ENCODE measurements at regions not wholly inside any gene's neighbourhood (a gene's known extent, or its start where the extent isn't known, plus 50 kb on each side); places are given as distances from the start of the nearest gene placed in this dataset.

GRCh38 chr5:66345281-66345680, 201.2 kb downstream of the SREK1 start:
- Histone ChIP-seq H3K9me3 (no peaks in the 10 kb centered on the region), H3K36me3 (no peaks in the 10 kb centered on the region), H3K27ac (no peak overlapping the region), H3K4me1 (ENCODE audit: insufficient read depth) (no peaks in the 10 kb centered on the region), H3K27me3 (no peaks in the 10 kb centered on the region), H3K4me3 (no peak overlapping the region)
- intact Hi-C loops (cut with DNase I), result no loop called here
- TF ChIP-seq CTCF (IDR thresholded peaks at IDR 0.05), result no peak
- TF ChIP-seq EP300 (IDR thresholded peaks at IDR 0.05), result no peak
- no peak for TF ChIP-seq POLR2A (IDR thresholded peaks at IDR 0.05)
- no peak for DNase-seq

- H3K4me3 ChIP-seq, result no peak overlapping the region
- WGBS, 3 donors, result 77 to 84% (median 83%) methylated on average over 6 of the region's 6 CpGs
- no peak for TF ChIP-seq POLR2A (IDR thresholded peaks at IDR 0.05)
- TF ChIP-seq EP300 (IDR thresholded peaks at IDR 0.05), result no peak
- no peak for TF ChIP-seq CTCF (IDR thresholded peaks at IDR 0.05)
- H3K27ac ChIP-seq, result no peak overlapping the region
- no peaks in the 10 kb centered on the region for H3K27me3 ChIP-seq
- no peak for DNase-seq
- no peaks in the 10 kb centered on the region for H3K36me3 ChIP-seq
- H3K4me1 ChIP-seq (ENCODE audit: insufficient read depth), result no peaks in the 10 kb centered on the region
- no peaks in the 10 kb centered on the region for H3K9me3 ChIP-seq
- intact Hi-C loops (cut with DNase I), result no loop called here
Measured at GRCh38 chr5:66346869-66347268, 202.8 kb downstream of the SREK1 start.

GRCh38 chr5:66348387-66349125, 204.5 kb downstream of the SREK1 start:
- no peaks in the 10 kb centered on the region for H3K27me3 ChIP-seq
- H3K27ac ChIP-seq, result no peak overlapping the region
- DNase-seq, result no peak
- H3K9me3 ChIP-seq, result no peaks in the 10 kb centered on the region
- no peak overlapping the region for H3K4me3 ChIP-seq
- H3K36me3 ChIP-seq, result no peaks in the 10 kb centered on the region
- WGBS, 3 donors, result 71 to 83% (median 82%) methylated on average over 4 of the region's 4 CpGs
- H3K4me1 ChIP-seq (ENCODE audit: insufficient read depth), result no peaks in the 10 kb centered on the region
- intact Hi-C loops (cut with DNase I), result no loop called here
- TF ChIP-seq POLR2A (IDR thresholded peaks at IDR 0.05), result no peak
- TF ChIP-seq CTCF (IDR thresholded peaks at IDR 0.05), result no peak
- no peak for TF ChIP-seq EP300 (IDR thresholded peaks at IDR 0.05)

GRCh38 chr5:66351813-66352212, 207.7 kb downstream of the SREK1 start:
- H3K27me3 ChIP-seq, result no peaks in the 10 kb centered on the region
- no peak for DNase-seq
- TF ChIP-seq CTCF (IDR thresholded peaks at IDR 0.05) (no peak), EP300 (IDR thresholded peaks at IDR 0.05) (no peak), POLR2A (IDR thresholded peaks at IDR 0.05) (no peak)
- no peaks in the 10 kb centered on the region for H3K9me3 ChIP-seq
- no peak overlapping the region for H3K27ac ChIP-seq
- no peaks in the 10 kb centered on the region for H3K36me3 ChIP-seq
- no peaks in the 10 kb centered on the region for H3K4me1 ChIP-seq (ENCODE audit: insufficient read depth)
- 85 to 91% (median 90%) methylated on average over 1 of the region's 1 CpG for WGBS, 3 donors
- no peak overlapping the region for H3K4me3 ChIP-seq
- intact Hi-C loops (cut with DNase I), result no loop called here

All from ovary (tissue), 7 donors.